H9 (cell line): ENCODE measurements at regions not wholly inside any gene's neighbourhood (a gene's known extent, or its start where the extent isn't known, plus 50 kb on each side); places are given as distances from the start of the nearest gene placed in this dataset.

ENCODE experiments used
- DNase-seq: peaks from one replicate; pipeline ENCODE4 v3.0.0-alpha.2; 2017
- H2AFZ ChIP-seq: one replicate; pipeline ENCODE4 v1.6.1; 2013; ENCODE audit warnings: mild to moderate bottlenecking, low read length, control low read depth, moderate library complexity
- H2AK5ac ChIP-seq: 2 replicates; pipeline ENCODE4 v1.6.1; 2013; ENCODE audit warnings: low read length, control low read depth, mixed read lengths; ENCODE audit not compliant: insufficient read length
- H2BK120ac ChIP-seq: one replicate; pipeline ENCODE4 v1.6.1; 2013; ENCODE audit warnings: low read depth, mild to moderate bottlenecking, low read length, control low read depth, inconsistent platforms; ENCODE audit not compliant: poor library complexity, severe bottlenecking
- H2BK12ac ChIP-seq: 2 replicates; pipeline ENCODE4 v1.6.1; 2013; ENCODE audit warnings: low read length, control low read depth, mixed read lengths, low read depth; ENCODE audit not compliant: insufficient read length
- H2BK15ac ChIP-seq: 2 replicates; pipeline ENCODE4 v1.6.1; 2013; ENCODE audit warnings: low read depth, low read length, control low read depth
- H2BK20ac ChIP-seq: one replicate; pipeline ENCODE4 v1.6.1; 2013; ENCODE audit warnings: low read depth, mild to moderate bottlenecking, low read length, control low read depth, inconsistent platforms; ENCODE audit not compliant: poor library complexity, severe bottlenecking
- H2BK5ac ChIP-seq: 2 replicates; pipeline ENCODE4 v1.6.1; 2013; ENCODE audit warnings: low read length, control low read depth, mixed read lengths; ENCODE audit not compliant: insufficient read length
- H3K14ac ChIP-seq: 2 replicates; pipeline ENCODE4 v1.6.1; 2013; ENCODE audit warnings: low read length, control low read depth; ENCODE audit not compliant: insufficient read depth
- H3K18ac ChIP-seq: 2 replicates; pipeline ENCODE4 v1.6.1; 2013; ENCODE audit warnings: low read depth, mild to moderate bottlenecking, mixed read lengths, low read length, control low read depth; ENCODE audit not compliant: insufficient read length
- H3K23ac ChIP-seq: 2 replicates; pipeline ENCODE4 v1.6.1; 2013; ENCODE audit warnings: low read length, control low read depth, mixed read lengths, low read depth; ENCODE audit not compliant: insufficient read length
- H3K23me2 ChIP-seq: 2 replicates; pipeline ENCODE4 v1.6.1; 2013; ENCODE audit warnings: low read depth, mild to moderate bottlenecking, mixed read lengths, low read length, control low read depth; ENCODE audit not compliant: insufficient read length, poor library complexity, severe bottlenecking
- H3K27ac ChIP-seq: 2 replicates; pipeline ENCODE4 v1.5.1; 2013; ENCODE audit warnings: low read length, control low read depth, mixed read lengths, low read depth; ENCODE audit not compliant: insufficient read length
- H3K27me3 ChIP-seq: 2 replicates; pipeline ENCODE4 v1.6.1; 2013; ENCODE audit warnings: low read length, control low read depth, inconsistent platforms; ENCODE audit not compliant: insufficient read depth
- H3K4ac ChIP-seq: 2 replicates; pipeline ENCODE4 v1.6.1; 2013; ENCODE audit warnings: low read depth, mild to moderate bottlenecking, control low read depth, inconsistent platforms, low read length, moderate library complexity
- H3K4me1 ChIP-seq: 2 replicates; pipeline ENCODE4 v1.6.1; 2013; ENCODE audit warnings: low read length, control low read depth, inconsistent platforms; ENCODE audit not compliant: insufficient read depth
- H3K4me2 ChIP-seq: 2 replicates; pipeline ENCODE4 v1.6.1; 2013; ENCODE audit warnings: low read length, control low read depth, mixed read lengths; ENCODE audit not compliant: insufficient read length, insufficient read depth
- H3K56ac ChIP-seq: 2 replicates; pipeline ENCODE4 v1.6.1; 2013; ENCODE audit warnings: low read depth, mild to moderate bottlenecking, mixed read lengths, low read length, control low read depth; ENCODE audit not compliant: insufficient read length
- H3K79me1 ChIP-seq: 2 replicates; pipeline ENCODE4 v1.6.1; 2013; ENCODE audit warnings: low read depth, mild to moderate bottlenecking, moderate library complexity, low read length, control low read depth, inconsistent platforms; ENCODE audit not compliant: insufficient read depth, poor library complexity, severe bottlenecking
- H3K79me2 ChIP-seq: 2 replicates; pipeline ENCODE4 v1.6.1; 2013; ENCODE audit warnings: low read length, control low read depth, inconsistent platforms; ENCODE audit not compliant: insufficient read depth
- H3K9ac ChIP-seq: 2 replicates; pipeline ENCODE4 v1.6.1; 2013; ENCODE audit warnings: low read length, control low read depth, mixed read lengths; ENCODE audit not compliant: insufficient read length; ENCODE audit errors: extremely low read depth
- H3K9me3 ChIP-seq: one replicate; pipeline ENCODE4 v1.6.1; 2013; ENCODE audit warnings: low read depth, low read length, inconsistent platforms; ENCODE audit not compliant: control insufficient read depth
- H3T11ph ChIP-seq: one replicate; pipeline ENCODE4 v1.6.1; 2013; ENCODE audit warnings: mild to moderate bottlenecking, low read length, control low read depth, inconsistent platforms
- H4K20me1 ChIP-seq: one replicate; pipeline ENCODE4 v1.6.1; 2013; ENCODE audit not compliant: control insufficient read depth, insufficient read length, insufficient read depth
- H4K5ac ChIP-seq: 2 replicates; pipeline ENCODE4 v1.6.1; 2013; ENCODE audit warnings: low read depth, mild to moderate bottlenecking, mixed read lengths, low read length, control low read depth; ENCODE audit not compliant: insufficient read length
- H4K8ac ChIP-seq: replicated peaks from 2 replicates; pipeline ENCODE4 v1.6.1; 2013; ENCODE audit warnings: low read length, control low read depth, mixed read lengths, low read depth; ENCODE audit not compliant: insufficient read length
- H4K91ac ChIP-seq: 2 replicates; pipeline ENCODE4 v1.6.1; 2013; ENCODE audit warnings: low read depth, mild to moderate bottlenecking, moderate library complexity, mixed read lengths, low read length, control low read depth; ENCODE audit not compliant: insufficient read length
- H3K27ac Mint-ChIP-seq, 3 experiments: 2 replicates in 2 of 3; 3 replicates in 1 of 3; pipeline ENCODE4 v1.8.0; 2020 to 2021; ENCODE audit warnings: mixed read lengths in 3 of 3, mild to moderate bottlenecking in 1 of 3, moderate library complexity in 1 of 3
- H3K27me3 Mint-ChIP-seq: 2 replicates; pipeline ENCODE4 v1.8.0; 2021; ENCODE audit warnings: low read depth, mild to moderate bottlenecking, moderate library complexity, mixed read lengths
- H3K36me3 Mint-ChIP-seq, 3 experiments: 2 replicates in 2 of 3; 3 replicates in 1 of 3; pipeline ENCODE4 v1.8.0; 2020 to 2021; ENCODE audit warnings: low read depth in 3 of 3, mixed read lengths in 3 of 3; ENCODE audit not compliant: insufficient read depth in 1 of 3
- H3K4me1 Mint-ChIP-seq, 2 experiments: 2 replicates each; pipeline ENCODE4 v1.8.0; 2020; ENCODE audit warnings: mixed read lengths in 2 of 2
- H3K4me3 Mint-ChIP-seq, 2 experiments: 2 replicates in 1 of 2; 3 replicates in 1 of 2; pipeline ENCODE4 v1.8.0; 2020 to 2021; ENCODE audit warnings: mild to moderate bottlenecking in 2 of 2, mixed read lengths in 2 of 2, moderate library complexity in 1 of 2
- H3K9me3 Mint-ChIP-seq, 2 experiments: 2 replicates in 1 of 2; 3 replicates in 1 of 2; pipeline ENCODE4 v1.8.0; 2020; ENCODE audit warnings: mild to moderate bottlenecking in 2 of 2, mixed read lengths in 2 of 2, moderate library complexity in 1 of 2
- WGBS: extraction: QIAGEN DNeasy Blood & Tissue Kit; methylation state at CpG from one replicate; pipeline ENCODE4 v1.1.7; 2013; ENCODE audit warnings: missing lambda C conversion rate, low lambda C conversion rate, mixed read lengths; ENCODE audit not compliant: insufficient read length; ENCODE audit errors: extremely low coverage; 5-methylcytosine and 5-hydroxymethylcytosine counted together
- TF ChIP-seq, protein P1 (sequence below): fragments of 200-600 bp; sonication (generic); conservative IDR thresholded peaks from 3 replicates; pipeline ENCODE4 v1.8.0; 2021; ENCODE audit warnings: antibody characterized with exemption, mild to moderate bottlenecking

DNA sequence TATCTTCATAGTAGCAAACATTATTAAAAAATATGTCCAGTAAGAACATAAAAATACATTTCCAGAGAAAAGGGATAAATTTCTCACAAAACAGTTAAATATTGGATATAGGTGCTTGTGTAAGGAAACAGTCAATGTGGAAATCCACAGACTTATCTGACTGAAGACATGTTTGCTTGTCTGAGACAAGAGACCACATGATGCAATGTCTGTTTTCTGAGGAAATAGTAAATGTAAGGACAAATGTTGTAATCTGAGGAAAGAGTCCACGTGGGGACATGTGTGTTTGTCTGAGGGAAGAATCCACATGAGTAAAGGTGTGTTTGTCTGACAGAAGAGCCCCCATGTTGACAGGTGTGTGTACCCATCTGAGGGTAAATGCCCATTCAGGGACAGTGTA lies 1093.2 kb downstream of the TMEM121 start:
- Histone ChIP-seq H4K91ac (no peak overlapping the region), H3K18ac (no peak overlapping the region), H4K5ac (no peak overlapping the region), H3K79me1 (no peaks in the 10 kb centered on the region), H2BK5ac (no peak overlapping the region), H3K4me2 (no peak overlapping the region), H3T11ph (no peak overlapping the region), H2AFZ (no peak overlapping the region), H3K27me3 (no peaks in the 10 kb centered on the region), H3K23me2 (no peaks in the 10 kb centered on the region), H3K23ac (no peak overlapping the region), H3K4ac (no peak overlapping the region), H2BK15ac (no peak overlapping the region), H3K9me3 (peaks cover 94% of the 10 kb centered on the region), H3K79me2 (no peaks in the 10 kb centered on the region), H3K4me1 (no peaks in the 10 kb centered on the region), H2AK5ac (no peak overlapping the region), H3K14ac (no peak overlapping the region), H3K9ac (no peak overlapping the region), H2BK120ac (no peak overlapping the region), H3K27ac (no peak overlapping the region), H2BK20ac (no peak overlapping the region), H4K8ac (no peak overlapping the region), H4K20me1 (no peaks in the 10 kb centered on the region), H3K56ac (no peak overlapping the region), H2BK12ac (no peak overlapping the region)
- no CpG with 5 or more reads among the region's 1 CpG for WGBS
- DNase-seq, result no peak
- Mint-ChIP-seq H3K9me3 (peaks cover 91 to 94% of the 10 kb centered on the region in 2 experiments), H3K27ac (no peak overlapping the region), H3K4me1 (no peaks in the 10 kb centered on the region), H3K4me3 (no peak overlapping the region), H3K27me3 (peaks cover 4% of the 10 kb centered on the region; the same call in 1 of the 2 replicates), H3K36me3 (peaks cover 13 to 36% (median 22%) of the 10 kb centered on the region in 3 experiments; a peak in 6 of 7 replicates)
- TF ChIP-seq, protein P1, sequence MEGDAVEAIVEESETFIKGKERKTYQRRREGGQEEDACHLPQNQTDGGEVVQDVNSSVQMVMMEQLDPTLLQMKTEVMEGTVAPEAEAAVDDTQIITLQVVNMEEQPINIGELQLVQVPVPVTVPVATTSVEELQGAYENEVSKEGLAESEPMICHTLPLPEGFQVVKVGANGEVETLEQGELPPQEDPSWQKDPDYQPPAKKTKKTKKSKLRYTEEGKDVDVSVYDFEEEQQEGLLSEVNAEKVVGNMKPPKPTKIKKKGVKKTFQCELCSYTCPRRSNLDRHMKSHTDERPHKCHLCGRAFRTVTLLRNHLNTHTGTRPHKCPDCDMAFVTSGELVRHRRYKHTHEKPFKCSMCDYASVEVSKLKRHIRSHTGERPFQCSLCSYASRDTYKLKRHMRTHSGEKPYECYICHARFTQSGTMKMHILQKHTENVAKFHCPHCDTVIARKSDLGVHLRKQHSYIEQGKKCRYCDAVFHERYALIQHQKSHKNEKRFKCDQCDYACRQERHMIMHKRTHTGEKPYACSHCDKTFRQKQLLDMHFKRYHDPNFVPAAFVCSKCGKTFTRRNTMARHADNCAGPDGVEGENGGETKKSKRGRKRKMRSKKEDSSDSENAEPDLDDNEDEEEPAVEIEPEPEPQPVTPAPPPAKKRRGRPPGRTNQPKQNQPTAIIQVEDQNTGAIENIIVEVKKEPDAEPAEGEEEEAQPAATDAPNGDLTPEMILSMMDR, result no peak
